HCT116 (cell line): ENCODE measurements at regions not wholly inside any gene's neighbourhood (a gene's known extent, or its start where the extent isn't known, plus 50 kb on each side); places are given as distances from the start of the nearest gene placed in this dataset.

Experiments
- ATAC-seq: fragments of 200-7000 bp; cut with Tn5 transposase; 2 replicates; pipeline ENCODE4 v1.9.1; 2020; ENCODE audit warnings: mild to moderate bottlenecking, moderate library complexity
- BruUV-seq: library from RNA; stranded (reverse); fragments of 400-500 nt; replicated peaks from 2 replicates; lab custom pipeline; 2021; lab: Mats Ljungman, UMichigan
- CTCF ChIA-PET: fragments of 300-600 bp; sonication (Branson Sonifier 250); formaldehyde crosslinking; loops from one replicate; lab custom pipeline; 2021; ENCODE audit warnings: antibody characterized with exemption; lab: Charles Lee
- POLR2A ChIA-PET: fragments of 300-600, 350-600 bp; sonication (Branson Sonifier 250); formaldehyde crosslinking; loops from one replicate; lab custom pipeline; 2021; ENCODE audit warnings: antibody characterized with exemption; lab: Charles Lee
- RAD21 ChIA-PET, 2 experiments: fragments of 300-600 bp; sonication (Branson Sonifier 250); formaldehyde crosslinking; loops; one replicate each; lab custom pipeline; 2023; ENCODE audit warnings: low total read pairs in 2 of 2; ENCODE audit not compliant: uncharacterized antibody in 2 of 2, unreplicated experiment in 2 of 2, low non-redundant PET in 1 of 2; lab: Charles Lee
- DNase-seq: peaks from one replicate; pipeline ENCODE4 v3.0.0-alpha.2; 2010; ENCODE audit warnings: low read depth, low spot score
- H2AFZ ChIP-seq: fragments of 200-600 bp; shearing (Covaris generic), sonication (generic); 2 replicates; pipeline ENCODE4 v1.6.1; 2017; ENCODE audit warnings: low read depth, mixed run types, mixed read lengths, antibody characterized with exemption, low read length; ENCODE audit not compliant: poor library complexity, severe bottlenecking
- H3K27ac ChIP-seq: 2 replicates; pipeline ENCODE4 v1.5.1; 2012; ENCODE audit warnings: low read depth, low read length
- H3K27me3 ChIP-seq: fragments of 200-600 bp; sonication (generic); 2 replicates; pipeline ENCODE4 v1.6.1; 2016; ENCODE audit warnings: mixed run types, low read length, mixed read lengths; ENCODE audit not compliant: insufficient read depth
- H3K36me3 ChIP-seq, 2 experiments: fragments of 200-500 bp in 1 of 2; fragments of 200-600 bp in 1 of 2; sonication (Bioruptor generic) in 1 of 2; sonication (generic) in 1 of 2; 2 replicates each; pipeline versions ENCODE4 v1.5.1 to v1.6.1; 2014 to 2016; ENCODE audit warnings: low read length in 2 of 2, inconsistent platforms in 1 of 2, mixed read lengths in 1 of 2, mixed run types in 1 of 2; ENCODE audit not compliant: insufficient read depth in 2 of 2, control insufficient read depth in 1 of 2
- H3K4me1 ChIP-seq, 2 experiments: fragments of 200-600 bp in 1 of 2; sonication (generic) in 1 of 2; 2 replicates each; pipeline versions ENCODE4 v1.5.1 to v1.6.1; 2012 to 2017; ENCODE audit warnings: low read length in 2 of 2, inconsistent platforms in 1 of 2, mild to moderate bottlenecking in 1 of 2, mixed read lengths in 1 of 2, mixed run types in 1 of 2, moderate library complexity in 1 of 2; ENCODE audit not compliant: insufficient read depth in 2 of 2, control insufficient read depth in 1 of 2
- H3K4me2 ChIP-seq: fragments of 200-600 bp; sonication (generic); 2 replicates; pipeline ENCODE4 v1.6.1; 2017; ENCODE audit warnings: mixed run types, low read length, mixed read lengths
- H3K4me3 ChIP-seq, 2 experiments: fragments of 200-600 bp in 1 of 2; sonication (generic) in 1 of 2; replicated peaks in 1 of 2; 2 replicates each; pipeline ENCODE4 v1.5.1; 2011 to 2016; ENCODE audit warnings: low read length in 2 of 2, control low read depth in 1 of 2, low read depth in 1 of 2, mild to moderate bottlenecking in 1 of 2, mixed read lengths in 1 of 2, mixed run types in 1 of 2
- H3K79me2 ChIP-seq: fragments of 200-600 bp; sonication (generic); 2 replicates; pipeline ENCODE4 v1.6.1; 2017; ENCODE audit warnings: mild to moderate bottlenecking, mixed run types, low read length, moderate library complexity, mixed read lengths; ENCODE audit not compliant: insufficient read depth
- H3K9ac ChIP-seq: fragments of 200-600 bp; sonication (generic); 2 replicates; pipeline ENCODE4 v1.6.1; 2016; ENCODE audit warnings: low read length, mixed read lengths
- H3K9me2 ChIP-seq: fragments of 200-600 bp; sonication (generic), shearing (Covaris generic); 2 replicates; pipeline ENCODE4 v1.6.1; 2017; ENCODE audit warnings: mixed run types, mild to moderate bottlenecking, moderate library complexity; ENCODE audit not compliant: insufficient read depth
- H3K9me3 ChIP-seq, 2 experiments: fragments of 200-500 bp in 1 of 2; fragments of 200-600 bp in 1 of 2; sonication (Bioruptor generic) in 1 of 2; sonication (generic) in 1 of 2; 2 replicates each; pipeline ENCODE4 v1.6.1; 2014 to 2017; ENCODE audit warnings: low read length in 2 of 2, mixed read lengths in 2 of 2, inconsistent platforms in 1 of 2, low read depth in 1 of 2, mild to moderate bottlenecking in 1 of 2, mixed run types in 1 of 2, moderate library complexity in 1 of 2; ENCODE audit not compliant: control insufficient read depth in 1 of 2, insufficient read depth in 1 of 2
- H4K20me1 ChIP-seq: fragments of 200-600 bp; sonication (generic), shearing (Covaris generic); 2 replicates; pipeline ENCODE4 v1.6.1; 2017; ENCODE audit warnings: mixed run types, mild to moderate bottlenecking, moderate library complexity; ENCODE audit not compliant: insufficient read depth
- CEBPB ChIP-seq: IDR thresholded peaks from 2 replicates; pipeline ENCODE4 v1.6.1; 2012; ENCODE audit warnings: low read depth
- FOSL1 ChIP-seq: IDR thresholded peaks from 2 replicates; pipeline ENCODE4 v1.6.1; 2012; ENCODE audit warnings: low read depth
- RAD21 ChIP-seq: IDR thresholded peaks from 2 replicates; pipeline ENCODE4 v1.6.1; 2012; ENCODE audit warnings: low read depth, mild to moderate bottlenecking
- TCF7L2 ChIP-seq: IDR thresholded peaks from 2 replicates; pipeline ENCODE4 v1.7.0; 2011; ENCODE audit warnings: borderline replicate concordance, inconsistent platforms; ENCODE audit not compliant: insufficient read depth, insufficient read length; ENCODE audit errors: extremely low read depth
- YY1 ChIP-seq: IDR thresholded peaks from 2 replicates; pipeline ENCODE4 v1.6.1; 2011; ENCODE audit warnings: low read length, low read depth, moderate library complexity, mild to moderate bottlenecking; ENCODE audit not compliant: insufficient replicate concordance; ENCODE audit errors: extremely low read depth
- intact Hi-C: fragments of 100-400 bp; cut with micrococcal nuclease; formaldehyde crosslinking; loops from 2 replicates; pipeline ENCODE4 v1.10.0; 2022
- TF ChIP-seq, protein P1 (sequence below): IDR thresholded peaks from 2 replicates; pipeline ENCODE4 v1.6.1; 2012
- TF ChIP-seq, protein P2 (sequence below), 3 experiments: fragments of 200-600 bp in 1 of 3; sonication (generic) in 1 of 3; IDR thresholded peaks in 2 of 3; conservative IDR thresholded peaks in 1 of 3; 2 replicates each; pipeline ENCODE4 v1.5.1; 2012 to 2017; ENCODE audit warnings: low read depth in 2 of 3, low read length in 2 of 3, antibody characterized with exemption in 1 of 3, borderline replicate concordance in 1 of 3, control low read depth in 1 of 3, mild to moderate bottlenecking in 1 of 3, mixed read lengths in 1 of 3, mixed run types in 1 of 3, moderate library complexity in 1 of 3; ENCODE audit not compliant: insufficient read depth in 1 of 3
- TF ChIP-seq, protein P3 (sequence below): IDR thresholded peaks from 2 replicates; pipeline ENCODE4 v1.6.1; 2012; ENCODE audit warnings: low read depth

DNA sequence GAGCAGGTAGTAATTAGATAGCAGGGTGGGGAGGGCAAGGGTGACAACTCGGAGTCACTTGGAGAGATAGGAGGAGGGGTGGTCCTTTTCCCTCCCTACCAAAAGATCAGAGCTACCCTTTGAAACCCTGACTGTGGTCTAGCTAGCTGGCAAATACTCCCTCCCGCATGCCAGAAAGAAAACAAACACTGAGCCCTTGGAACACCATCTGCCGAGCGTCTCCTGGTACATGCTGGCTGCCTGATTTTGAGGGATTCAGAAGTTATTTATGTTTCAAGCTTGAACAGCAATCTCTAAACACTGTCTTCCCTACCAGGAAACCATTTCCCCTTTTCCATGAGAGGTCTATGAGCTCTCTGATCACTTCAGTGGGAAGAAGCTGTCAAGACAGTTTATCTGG, 291.6 kb upstream of the CFAP20DC start:
- ATAC-seq (no peak), DNase-seq (no peak)
- intact Hi-C loops: no loop called here
- H3K4me1 ChIP-seq: no peaks in the 10 kb centered on the region
- H3K36me3 ChIP-seq: no peaks in the 10 kb centered on the region
- peaks cover 29% of the 10 kb centered on the region for H3K27me3 ChIP-seq
- H3K9me2 ChIP-seq: no peaks in the 10 kb centered on the region
- H3K9me3 ChIP-seq: no peaks in the 10 kb centered on the region
- no peak overlapping the region for H3K4me3 ChIP-seq
- no peaks in the 10 kb centered on the region for H4K20me1 ChIP-seq
- BruUV-seq: no TSS peak
- no peak overlapping the region for H3K27ac ChIP-seq
- H3K9ac ChIP-seq: no peak overlapping the region
- H3K79me2 ChIP-seq: no peaks in the 10 kb centered on the region
- no peak overlapping the region for H2AFZ ChIP-seq
- RAD21 ChIA-PET: no interaction called here
- POLR2A ChIA-PET: no interaction called here
- CTCF ChIA-PET: no interaction called here
- no peak overlapping the region for H3K4me2 ChIP-seq
- no peak for TF ChIP-seq FOSL1
- TF ChIP-seq, protein P1, sequence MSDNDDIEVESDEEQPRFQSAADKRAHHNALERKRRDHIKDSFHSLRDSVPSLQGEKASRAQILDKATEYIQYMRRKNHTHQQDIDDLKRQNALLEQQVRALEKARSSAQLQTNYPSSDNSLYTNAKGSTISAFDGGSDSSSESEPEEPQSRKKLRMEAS: no peak
- TF ChIP-seq YY1: no peak
- no peak for TF ChIP-seq TCF7L2
- TF ChIP-seq, protein P2, sequence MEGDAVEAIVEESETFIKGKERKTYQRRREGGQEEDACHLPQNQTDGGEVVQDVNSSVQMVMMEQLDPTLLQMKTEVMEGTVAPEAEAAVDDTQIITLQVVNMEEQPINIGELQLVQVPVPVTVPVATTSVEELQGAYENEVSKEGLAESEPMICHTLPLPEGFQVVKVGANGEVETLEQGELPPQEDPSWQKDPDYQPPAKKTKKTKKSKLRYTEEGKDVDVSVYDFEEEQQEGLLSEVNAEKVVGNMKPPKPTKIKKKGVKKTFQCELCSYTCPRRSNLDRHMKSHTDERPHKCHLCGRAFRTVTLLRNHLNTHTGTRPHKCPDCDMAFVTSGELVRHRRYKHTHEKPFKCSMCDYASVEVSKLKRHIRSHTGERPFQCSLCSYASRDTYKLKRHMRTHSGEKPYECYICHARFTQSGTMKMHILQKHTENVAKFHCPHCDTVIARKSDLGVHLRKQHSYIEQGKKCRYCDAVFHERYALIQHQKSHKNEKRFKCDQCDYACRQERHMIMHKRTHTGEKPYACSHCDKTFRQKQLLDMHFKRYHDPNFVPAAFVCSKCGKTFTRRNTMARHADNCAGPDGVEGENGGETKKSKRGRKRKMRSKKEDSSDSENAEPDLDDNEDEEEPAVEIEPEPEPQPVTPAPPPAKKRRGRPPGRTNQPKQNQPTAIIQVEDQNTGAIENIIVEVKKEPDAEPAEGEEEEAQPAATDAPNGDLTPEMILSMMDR (IDR thresholded peaks at IDR 0.05 in 2 of 3, conservative IDR thresholded peaks at IDR 0.05 in 1 of 3; ENCODE audit: borderline replicate concordance in 1 of 3, insufficient read depth in 1 of 3, low read depth in 2 of 3, low read length in 2 of 3): no peak
- no peak for TF ChIP-seq RAD21
- TF ChIP-seq, protein P3, sequence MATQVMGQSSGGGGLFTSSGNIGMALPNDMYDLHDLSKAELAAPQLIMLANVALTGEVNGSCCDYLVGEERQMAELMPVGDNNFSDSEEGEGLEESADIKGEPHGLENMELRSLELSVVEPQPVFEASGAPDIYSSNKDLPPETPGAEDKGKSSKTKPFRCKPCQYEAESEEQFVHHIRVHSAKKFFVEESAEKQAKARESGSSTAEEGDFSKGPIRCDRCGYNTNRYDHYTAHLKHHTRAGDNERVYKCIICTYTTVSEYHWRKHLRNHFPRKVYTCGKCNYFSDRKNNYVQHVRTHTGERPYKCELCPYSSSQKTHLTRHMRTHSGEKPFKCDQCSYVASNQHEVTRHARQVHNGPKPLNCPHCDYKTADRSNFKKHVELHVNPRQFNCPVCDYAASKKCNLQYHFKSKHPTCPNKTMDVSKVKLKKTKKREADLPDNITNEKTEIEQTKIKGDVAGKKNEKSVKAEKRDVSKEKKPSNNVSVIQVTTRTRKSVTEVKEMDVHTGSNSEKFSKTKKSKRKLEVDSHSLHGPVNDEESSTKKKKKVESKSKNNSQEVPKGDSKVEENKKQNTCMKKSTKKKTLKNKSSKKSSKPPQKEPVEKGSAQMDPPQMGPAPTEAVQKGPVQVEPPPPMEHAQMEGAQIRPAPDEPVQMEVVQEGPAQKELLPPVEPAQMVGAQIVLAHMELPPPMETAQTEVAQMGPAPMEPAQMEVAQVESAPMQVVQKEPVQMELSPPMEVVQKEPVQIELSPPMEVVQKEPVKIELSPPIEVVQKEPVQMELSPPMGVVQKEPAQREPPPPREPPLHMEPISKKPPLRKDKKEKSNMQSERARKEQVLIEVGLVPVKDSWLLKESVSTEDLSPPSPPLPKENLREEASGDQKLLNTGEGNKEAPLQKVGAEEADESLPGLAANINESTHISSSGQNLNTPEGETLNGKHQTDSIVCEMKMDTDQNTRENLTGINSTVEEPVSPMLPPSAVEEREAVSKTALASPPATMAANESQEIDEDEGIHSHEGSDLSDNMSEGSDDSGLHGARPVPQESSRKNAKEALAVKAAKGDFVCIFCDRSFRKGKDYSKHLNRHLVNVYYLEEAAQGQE: no peak
- TF ChIP-seq CEBPB: no peak
